ENCODE measurements at regions not wholly inside any gene's neighbourhood (a gene's known extent, or its start where the extent isn't known, plus 50 kb on each side); places are given as distances from the start of the nearest gene placed in this dataset.
"Not testable (repeated sequence)": the region's sequence is repeated elsewhere in the genome, so short reads cannot be mapped to it uniquely, and the experiment has no call there.

DNA sequence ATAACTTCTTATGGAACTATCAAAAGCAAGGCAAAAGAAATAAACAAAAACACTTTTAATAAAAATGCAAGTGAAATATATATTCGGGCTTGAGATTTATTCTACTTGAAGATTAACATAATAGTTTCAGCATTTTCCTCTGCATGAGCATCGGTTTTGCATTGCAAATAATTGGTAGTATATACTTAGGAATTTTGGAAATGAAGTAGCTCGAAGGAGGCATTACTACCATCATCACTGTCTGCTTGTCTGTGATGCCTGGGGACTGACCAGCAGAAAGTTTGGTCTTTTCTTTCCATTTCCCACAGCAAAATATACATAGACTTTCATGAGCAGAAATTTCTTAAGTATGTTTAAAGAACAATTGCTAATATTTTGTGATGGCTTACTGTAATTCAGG, 570.7 kb downstream of the HTR1B start:
- DNase-seq (ENCODE audit: extremely low spot score): no peak
- CTCF ChIA-PET: no interaction called here
- POLR2A ChIA-PET: no interaction called here
- TF ChIP-seq NFRKB (IDR thresholded peaks at IDR 0.05) (no peak), FOXA1 (IDR thresholded peaks at IDR 0.05) (no peak), SP1 (IDR thresholded peaks at IDR 0.05) (no peak)
- TF ChIP-seq, protein P1, sequence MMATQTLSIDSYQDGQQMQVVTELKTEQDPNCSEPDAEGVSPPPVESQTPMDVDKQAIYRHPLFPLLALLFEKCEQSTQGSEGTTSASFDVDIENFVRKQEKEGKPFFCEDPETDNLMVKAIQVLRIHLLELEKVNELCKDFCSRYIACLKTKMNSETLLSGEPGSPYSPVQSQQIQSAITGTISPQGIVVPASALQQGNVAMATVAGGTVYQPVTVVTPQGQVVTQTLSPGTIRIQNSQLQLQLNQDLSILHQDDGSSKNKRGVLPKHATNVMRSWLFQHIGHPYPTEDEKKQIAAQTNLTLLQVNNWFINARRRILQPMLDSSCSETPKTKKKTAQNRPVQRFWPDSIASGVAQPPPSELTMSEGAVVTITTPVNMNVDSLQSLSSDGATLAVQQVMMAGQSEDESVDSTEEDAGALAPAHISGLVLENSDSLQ (IDR thresholded peaks at IDR 0.05): no peak

DNA sequence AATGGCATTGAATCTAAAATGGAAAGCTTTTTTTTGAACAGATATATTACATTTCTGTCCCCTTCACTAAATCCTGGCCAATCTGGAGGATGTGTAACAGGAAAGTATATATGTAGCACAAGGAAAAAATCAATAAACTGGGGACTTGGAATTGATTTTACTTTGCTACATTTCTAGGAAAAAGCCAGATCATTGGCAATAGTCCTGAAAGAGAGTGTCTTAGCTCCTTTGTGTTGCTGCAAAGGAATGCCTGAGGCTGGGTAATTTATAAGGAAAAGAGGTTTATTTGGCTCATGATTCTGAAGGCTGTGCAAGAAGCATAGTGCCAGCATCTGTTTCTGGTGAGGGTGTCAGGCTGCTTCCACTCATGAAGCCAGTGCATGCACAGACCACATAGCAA, 574.9 kb downstream of the HTR1B start:
- ChIA-PET CTCF (no interaction called here), POLR2A (no interaction called here)
- no peak for TF ChIP-seq ZNF384 (IDR thresholded peaks at IDR 0.05)
- no peak for TF ChIP-seq BHLHE40 (IDR thresholded peaks at IDR 0.05; ENCODE audit: borderline replicate concordance)
- TF ChIP-seq LEF1 (IDR thresholded peaks at IDR 0.05; ENCODE audit: borderline replicate concordance): no peak
- TF ChIP-seq FOXK2 (IDR thresholded peaks at IDR 0.05): no peak
- TF ChIP-seq FOXM1 (IDR thresholded peaks at IDR 0.05; ENCODE audit: borderline replicate concordance): no peak
- no peak for TF ChIP-seq HDGF (IDR thresholded peaks at IDR 0.05; ENCODE audit: borderline replicate concordance)
- no peak for TF ChIP-seq SUZ12 (IDR thresholded peaks at IDR 0.05)
- TF ChIP-seq SP1 (IDR thresholded peaks at IDR 0.05): no peak
- TF ChIP-seq FOXA1 (IDR thresholded peaks at IDR 0.05): no peak
- no peak for TF ChIP-seq L3MBTL2 (conservative IDR thresholded peaks at IDR 0.05)
- TF ChIP-seq ARNT (IDR thresholded peaks at IDR 0.05): no peak
- no peak for TF ChIP-seq ELF4 (IDR thresholded peaks at IDR 0.05)
- no peak for TF ChIP-seq TARDBP (IDR thresholded peaks at IDR 0.05)
- no peak for DNase-seq (ENCODE audit: extremely low spot score)

DNA sequence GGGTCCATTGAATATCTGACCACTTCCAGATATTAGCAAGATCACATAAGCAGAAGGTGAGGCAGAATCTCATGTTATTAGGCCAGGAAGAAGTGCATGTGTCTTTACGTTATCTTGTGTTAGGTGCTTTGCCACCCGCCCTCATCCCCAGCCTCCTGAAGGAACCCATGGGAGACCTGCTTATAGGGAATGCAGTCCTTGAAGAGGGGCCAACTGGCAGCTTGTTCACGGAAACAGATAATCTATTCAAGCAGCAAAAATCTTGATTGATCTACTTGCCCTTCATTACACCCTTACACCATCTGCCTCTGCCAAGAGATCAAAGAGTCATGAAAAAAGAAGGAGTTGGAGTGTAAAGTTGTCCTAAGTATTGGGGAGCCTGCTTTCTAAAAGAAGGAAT, 576.4 kb downstream of the HTR1B start:
- POLR2A ChIA-PET: no interaction called here
- CTCF ChIA-PET: no interaction called here
- no peak for DNase-seq (ENCODE audit: extremely low spot score)
- TF ChIP-seq ELF4 (IDR thresholded peaks at IDR 0.05) (no peak), L3MBTL2 (conservative IDR thresholded peaks at IDR 0.05) (no peak), FOXA1 (IDR thresholded peaks at IDR 0.05) (no peak), LEF1 (IDR thresholded peaks at IDR 0.05; ENCODE audit: borderline replicate concordance) (no peak), CTBP1 (IDR thresholded peaks at IDR 0.05; ENCODE audit: borderline replicate concordance) (no peak), ZNF384 (IDR thresholded peaks at IDR 0.05) (no peak), FOXM1 (IDR thresholded peaks at IDR 0.05; ENCODE audit: borderline replicate concordance) (no peak), ARNT (IDR thresholded peaks at IDR 0.05) (no peak), SUZ12 (IDR thresholded peaks at IDR 0.05) (no peak), SP1 (IDR thresholded peaks at IDR 0.05) (no peak), TARDBP (IDR thresholded peaks at IDR 0.05) (no peak), HDGF (IDR thresholded peaks at IDR 0.05; ENCODE audit: borderline replicate concordance) (no peak), NFRKB (IDR thresholded peaks at IDR 0.05) (no peak)

DNA sequence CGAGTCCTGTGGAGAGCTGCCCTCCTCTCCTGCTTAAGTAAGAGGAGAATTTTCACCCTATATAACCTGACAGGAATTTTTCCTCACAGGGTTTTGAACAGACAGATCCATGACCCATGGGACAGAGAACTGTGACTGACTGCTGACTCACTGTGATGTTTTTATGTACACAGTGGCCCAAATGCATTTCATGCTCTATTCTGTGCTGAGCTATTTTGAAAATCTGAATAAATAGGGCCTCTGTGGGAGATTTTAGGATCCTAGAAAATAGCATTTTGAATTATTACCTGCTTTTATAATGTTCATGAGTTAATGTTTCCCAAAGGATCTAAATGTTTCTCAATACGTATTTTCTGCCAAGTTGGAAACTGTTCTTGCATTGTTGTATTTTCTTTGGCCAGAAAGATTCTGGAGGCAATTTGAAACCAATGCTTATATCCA, 577.4 kb downstream of the HTR1B start:
- TF ChIP-seq LEF1 (IDR thresholded peaks at IDR 0.05; ENCODE audit: borderline replicate concordance) (no peak), BHLHE40 (IDR thresholded peaks at IDR 0.05; ENCODE audit: borderline replicate concordance) (no peak), HDGF (IDR thresholded peaks at IDR 0.05; ENCODE audit: borderline replicate concordance) (no peak), SUZ12 (IDR thresholded peaks at IDR 0.05) (no peak), L3MBTL2 (conservative IDR thresholded peaks at IDR 0.05) (no peak), TARDBP (IDR thresholded peaks at IDR 0.05) (no peak), CTBP1 (IDR thresholded peaks at IDR 0.05; ENCODE audit: borderline replicate concordance) (no peak), ELF4 (IDR thresholded peaks at IDR 0.05) (no peak), NFRKB (IDR thresholded peaks at IDR 0.05) (no peak), SP1 (IDR thresholded peaks at IDR 0.05) (no peak), FOXM1 (IDR thresholded peaks at IDR 0.05; ENCODE audit: borderline replicate concordance) (no peak), ZNF384 (IDR thresholded peaks at IDR 0.05) (no peak), ARNT (IDR thresholded peaks at IDR 0.05) (no peak), FOXA1 (IDR thresholded peaks at IDR 0.05) (no peak), FOXK2 (IDR thresholded peaks at IDR 0.05) (no peak)
- TF ChIP-seq, protein P1 (IDR thresholded peaks at IDR 0.05): no peak
- POLR2A ChIA-PET: no interaction called here
- DNase-seq (ENCODE audit: extremely low spot score): no peak
- CTCF ChIA-PET: no interaction called here

DNA sequence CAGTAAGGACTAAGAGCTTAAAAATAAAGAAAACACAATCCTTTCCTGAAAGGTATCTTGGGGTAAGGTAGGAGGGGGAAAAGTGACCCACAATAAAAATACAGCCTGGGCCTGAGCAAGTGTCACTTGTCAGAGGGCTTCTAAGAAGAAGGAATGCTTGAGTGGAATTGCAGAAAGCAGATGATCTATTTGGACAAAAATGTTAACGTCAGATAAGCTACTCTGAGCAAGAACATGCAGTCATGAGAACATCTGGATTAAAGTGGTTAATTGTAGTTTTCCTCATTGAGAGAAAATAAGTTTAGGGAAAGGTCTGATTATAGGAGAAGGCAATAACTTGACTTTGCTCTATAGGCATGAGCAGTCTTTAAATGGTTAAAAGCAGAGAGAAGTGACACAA, 581.9 kb downstream of the HTR1B start:
- DNase-seq (ENCODE audit: extremely low spot score): no peak
- POLR2A ChIA-PET: no interaction called here
- no peak for TF ChIP-seq FOXK2 (IDR thresholded peaks at IDR 0.05)
- no peak for TF ChIP-seq L3MBTL2 (conservative IDR thresholded peaks at IDR 0.05)
- no peak for TF ChIP-seq SUZ12 (IDR thresholded peaks at IDR 0.05)
- TF ChIP-seq FOXA1 (IDR thresholded peaks at IDR 0.05): no peak
- no peak for TF ChIP-seq ZNF384 (IDR thresholded peaks at IDR 0.05)
- TF ChIP-seq ELF4 (IDR thresholded peaks at IDR 0.05): no peak
- TF ChIP-seq, protein P1 (IDR thresholded peaks at IDR 0.05): no peak
- no peak for TF ChIP-seq HDGF (IDR thresholded peaks at IDR 0.05; ENCODE audit: borderline replicate concordance)
- no peak for TF ChIP-seq TARDBP (IDR thresholded peaks at IDR 0.05)
- TF ChIP-seq ARNT (IDR thresholded peaks at IDR 0.05): no peak
- TF ChIP-seq BHLHE40 (IDR thresholded peaks at IDR 0.05; ENCODE audit: borderline replicate concordance): no peak
- TF ChIP-seq FOXM1 (IDR thresholded peaks at IDR 0.05; ENCODE audit: borderline replicate concordance): no peak
- TF ChIP-seq SP1 (IDR thresholded peaks at IDR 0.05): no peak
- TF ChIP-seq CTBP1 (IDR thresholded peaks at IDR 0.05; ENCODE audit: borderline replicate concordance): no peak
- no peak for TF ChIP-seq NFRKB (IDR thresholded peaks at IDR 0.05)
- no peak for TF ChIP-seq LEF1 (IDR thresholded peaks at IDR 0.05; ENCODE audit: borderline replicate concordance)
- CTCF ChIA-PET: no interaction called here

GRCh38 chr6:76876922-76877553, 586.3 kb downstream of the HTR1B start:
- TF ChIP-seq L3MBTL2 (conservative IDR thresholded peaks at IDR 0.05): no peak
- no peak for TF ChIP-seq FOXA1 (IDR thresholded peaks at IDR 0.05)
- TF ChIP-seq SP1 (IDR thresholded peaks at IDR 0.05): no peak
- no peak for TF ChIP-seq CTBP1 (IDR thresholded peaks at IDR 0.05; ENCODE audit: borderline replicate concordance)
- TF ChIP-seq FOXM1 (IDR thresholded peaks at IDR 0.05; ENCODE audit: borderline replicate concordance): no peak
- no peak for TF ChIP-seq NFRKB (IDR thresholded peaks at IDR 0.05)
- no peak for TF ChIP-seq LEF1 (IDR thresholded peaks at IDR 0.05; ENCODE audit: borderline replicate concordance)
- peak; percentile 62 for DNase-seq (ENCODE audit: extremely low spot score)

DNA sequence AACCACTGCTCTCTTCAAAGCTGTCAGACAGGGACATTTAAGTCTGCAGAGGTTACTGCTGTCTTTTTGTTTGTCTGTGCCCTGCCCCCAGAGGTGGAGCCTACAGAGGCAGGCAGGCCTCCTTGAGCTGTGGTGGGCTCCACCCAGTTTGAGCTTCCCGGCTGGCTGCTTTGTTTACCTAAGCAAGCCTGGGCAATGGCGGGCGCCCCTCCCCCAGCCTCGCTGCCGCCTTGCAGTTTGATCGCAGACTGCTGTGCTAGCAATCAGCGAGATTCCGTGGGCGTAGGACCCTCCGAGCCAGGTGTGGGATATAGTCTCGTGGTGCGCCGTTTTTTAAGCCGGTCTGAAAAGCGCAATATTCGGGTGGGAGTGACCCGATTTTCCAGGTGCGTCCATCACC, 586.9 kb downstream of the HTR1B start:
- POLR2A ChIA-PET; DNase-seq (ENCODE audit: extremely low spot score): not testable (repeated sequence)
- CTCF ChIA-PET: interaction anchor here (0.6 kb wide), 1 partner anchor 500 kb away, joined by 3 read pairs; no protein-coding TSS in a partner anchor

More at GRCh38 chr6:76876922-76877553, 586.3 kb downstream of the HTR1B start:
- CTCF ChIA-PET: interaction anchor here (0.6 kb wide), 1 partner anchor 500 kb away, joined by 3 read pairs; no protein-coding TSS in a partner anchor
- POLR2A ChIA-PET: no interaction called here

Data from HEK293T (cell line).